ENCODE measurements at regions not wholly inside any gene's neighbourhood (a gene's known extent, or its start where the extent isn't known, plus 50 kb on each side); places are given as distances from the start of the nearest gene placed in this dataset.

DNA sequence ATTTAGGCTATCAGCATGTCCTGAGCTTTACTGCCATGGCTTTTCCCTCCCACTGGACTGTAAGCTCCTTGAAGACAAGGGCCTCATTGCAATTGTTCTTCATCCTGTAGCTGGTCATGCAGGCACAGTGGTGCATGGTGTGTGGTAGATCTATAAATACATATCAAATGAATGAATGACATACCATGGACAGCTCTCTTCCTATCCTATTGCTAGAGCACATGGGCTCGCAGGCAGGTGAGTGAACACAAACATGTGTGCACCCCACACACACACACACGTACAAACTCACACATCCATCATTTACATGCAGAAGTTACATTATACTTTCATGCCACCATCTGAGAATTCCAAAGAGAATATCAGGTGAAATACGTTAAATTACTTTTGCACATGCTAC is 172.9 kb upstream of the RUNX1 start:
- TF ChIP-seq POLR2A (IDR thresholded peaks at IDR 0.05) (no peak), EP300 (IDR thresholded peaks at IDR 0.05) (no peak)
- TF ChIP-seq, protein P1, sequence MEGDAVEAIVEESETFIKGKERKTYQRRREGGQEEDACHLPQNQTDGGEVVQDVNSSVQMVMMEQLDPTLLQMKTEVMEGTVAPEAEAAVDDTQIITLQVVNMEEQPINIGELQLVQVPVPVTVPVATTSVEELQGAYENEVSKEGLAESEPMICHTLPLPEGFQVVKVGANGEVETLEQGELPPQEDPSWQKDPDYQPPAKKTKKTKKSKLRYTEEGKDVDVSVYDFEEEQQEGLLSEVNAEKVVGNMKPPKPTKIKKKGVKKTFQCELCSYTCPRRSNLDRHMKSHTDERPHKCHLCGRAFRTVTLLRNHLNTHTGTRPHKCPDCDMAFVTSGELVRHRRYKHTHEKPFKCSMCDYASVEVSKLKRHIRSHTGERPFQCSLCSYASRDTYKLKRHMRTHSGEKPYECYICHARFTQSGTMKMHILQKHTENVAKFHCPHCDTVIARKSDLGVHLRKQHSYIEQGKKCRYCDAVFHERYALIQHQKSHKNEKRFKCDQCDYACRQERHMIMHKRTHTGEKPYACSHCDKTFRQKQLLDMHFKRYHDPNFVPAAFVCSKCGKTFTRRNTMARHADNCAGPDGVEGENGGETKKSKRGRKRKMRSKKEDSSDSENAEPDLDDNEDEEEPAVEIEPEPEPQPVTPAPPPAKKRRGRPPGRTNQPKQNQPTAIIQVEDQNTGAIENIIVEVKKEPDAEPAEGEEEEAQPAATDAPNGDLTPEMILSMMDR (IDR thresholded peaks at IDR 0.05), result no peak

Data from tibial nerve (tissue), 4 donors.